BJ (cell line): ENCODE measurements at regions not wholly inside any gene's neighbourhood (a gene's known extent, or its start where the extent isn't known, plus 50 kb on each side); places are given as distances from the start of the nearest gene placed in this dataset.

Experiments
- CTCF ChIA-PET: fragments of 350-600 bp; formaldehyde crosslinking; extraction: SDS; loops from one replicate; lab custom pipeline; 2021; ENCODE audit warnings: antibody characterized with exemption, inconsistent platforms; lab: Yijun Ruan, JAX
- POLR2A ChIA-PET: fragments of 300-600 bp; sonication (Branson Sonifier 250); formaldehyde crosslinking; extraction: SDS; loops from one replicate; lab custom pipeline; 2021; ENCODE audit warnings: antibody characterized with exemption; lab: Charles Lee
- DNase-seq: peaks from one replicate; pipeline ENCODE4 v3.0.0-alpha.2; 2011; ENCODE audit warnings: low read depth
- H3K27me3 ChIP-seq: 2 replicates; pipeline ENCODE4 v1.6.0; 2011; ENCODE audit warnings: low read length; ENCODE audit not compliant: control insufficient read depth, insufficient read depth
- H3K36me3 ChIP-seq: 2 replicates; pipeline ENCODE4 v1.5.1; 2011; ENCODE audit warnings: low read length; ENCODE audit not compliant: control insufficient read depth, insufficient read depth
- H3K4me3 ChIP-seq: 2 replicates; pipeline ENCODE4 v1.5.1; 2011; ENCODE audit warnings: low read depth, mild to moderate bottlenecking, control low read depth, low read length
- TF ChIP-seq, protein P1 (sequence below): IDR thresholded peaks from 2 replicates; pipeline ENCODE4 v1.5.1; 2011; ENCODE audit warnings: low read depth, mild to moderate bottlenecking, control low read depth, inconsistent platforms, low read length, moderate library complexity; ENCODE audit not compliant: insufficient read depth

DNA sequence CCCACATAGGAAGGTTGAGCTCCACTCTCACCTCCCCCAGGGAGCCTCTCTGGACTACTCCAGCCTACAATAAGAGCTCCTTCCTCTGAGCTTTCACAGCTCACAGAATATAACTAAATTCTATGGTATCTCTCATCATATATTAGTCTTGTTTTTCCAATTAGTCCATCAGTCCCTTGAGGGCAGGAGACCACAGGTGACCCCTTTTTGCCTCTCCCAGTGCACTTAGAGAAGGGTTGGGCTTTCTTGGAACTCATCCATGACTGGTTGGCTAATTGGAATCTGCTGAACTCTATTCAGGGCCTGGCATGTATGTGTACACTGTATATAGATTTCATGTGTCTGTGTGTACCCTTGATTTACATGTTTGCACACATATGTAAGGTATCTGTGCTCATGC is 50.4 kb upstream of the ARAP3 start:
- ChIA-PET POLR2A (no interaction called here), CTCF (interaction anchor here (1.3 kb wide), 1 partner anchor 18 kb away, joined by 3 read pairs; no protein-coding TSS in a partner anchor)
- Histone ChIP-seq H3K4me3 (no peak overlapping the region), H3K36me3 (no peaks in the 10 kb centered on the region), H3K27me3 (peaks cover 4% of the 10 kb centered on the region)
- TF ChIP-seq, protein P1, sequence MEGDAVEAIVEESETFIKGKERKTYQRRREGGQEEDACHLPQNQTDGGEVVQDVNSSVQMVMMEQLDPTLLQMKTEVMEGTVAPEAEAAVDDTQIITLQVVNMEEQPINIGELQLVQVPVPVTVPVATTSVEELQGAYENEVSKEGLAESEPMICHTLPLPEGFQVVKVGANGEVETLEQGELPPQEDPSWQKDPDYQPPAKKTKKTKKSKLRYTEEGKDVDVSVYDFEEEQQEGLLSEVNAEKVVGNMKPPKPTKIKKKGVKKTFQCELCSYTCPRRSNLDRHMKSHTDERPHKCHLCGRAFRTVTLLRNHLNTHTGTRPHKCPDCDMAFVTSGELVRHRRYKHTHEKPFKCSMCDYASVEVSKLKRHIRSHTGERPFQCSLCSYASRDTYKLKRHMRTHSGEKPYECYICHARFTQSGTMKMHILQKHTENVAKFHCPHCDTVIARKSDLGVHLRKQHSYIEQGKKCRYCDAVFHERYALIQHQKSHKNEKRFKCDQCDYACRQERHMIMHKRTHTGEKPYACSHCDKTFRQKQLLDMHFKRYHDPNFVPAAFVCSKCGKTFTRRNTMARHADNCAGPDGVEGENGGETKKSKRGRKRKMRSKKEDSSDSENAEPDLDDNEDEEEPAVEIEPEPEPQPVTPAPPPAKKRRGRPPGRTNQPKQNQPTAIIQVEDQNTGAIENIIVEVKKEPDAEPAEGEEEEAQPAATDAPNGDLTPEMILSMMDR = no peak
- DNase-seq = no peak
